UCSD-AML1 (cell line): ENCODE measurements at regions not wholly inside any gene's neighbourhood (a gene's known extent, or its start where the extent isn't known, plus 50 kb on each side); places are given as distances from the start of the nearest gene placed in this dataset.
"Not testable (repeated sequence)": the region's sequence is repeated elsewhere in the genome, so short reads cannot be mapped to it uniquely, and the experiment has no call there.

ENCODE experiments used
- DNase-seq: peaks from one replicate; lab custom pipeline; 2025; ENCODE audit not compliant: unreplicated experiment; lab: John Stamatoyannopoulos, UW

- not testable (repeated sequence) for DNase-seq
These were observed 91.1 kb upstream of the KRAS start for GRCh38 chr12:25341877-25342276.

DNA sequence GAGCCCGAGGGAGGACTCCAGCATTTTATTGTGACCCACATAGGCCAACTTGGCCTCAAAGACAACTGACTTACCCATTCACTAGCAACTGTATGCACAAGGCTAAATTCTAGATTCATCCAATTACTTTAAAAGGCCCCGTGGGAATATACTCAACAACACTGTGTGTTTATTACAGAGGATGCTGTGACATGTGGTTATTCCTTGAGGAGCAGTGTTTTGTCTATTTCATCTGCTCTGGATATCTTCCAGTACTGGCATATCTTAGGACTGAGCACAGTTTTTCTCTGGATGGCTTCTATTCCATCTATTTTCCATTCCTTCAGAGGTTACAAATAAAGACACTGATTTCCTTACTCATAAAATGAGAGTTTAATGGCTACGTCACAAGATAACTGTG is 87.2 kb upstream of the KRAS start:
- DNase-seq: no peak

DNA sequence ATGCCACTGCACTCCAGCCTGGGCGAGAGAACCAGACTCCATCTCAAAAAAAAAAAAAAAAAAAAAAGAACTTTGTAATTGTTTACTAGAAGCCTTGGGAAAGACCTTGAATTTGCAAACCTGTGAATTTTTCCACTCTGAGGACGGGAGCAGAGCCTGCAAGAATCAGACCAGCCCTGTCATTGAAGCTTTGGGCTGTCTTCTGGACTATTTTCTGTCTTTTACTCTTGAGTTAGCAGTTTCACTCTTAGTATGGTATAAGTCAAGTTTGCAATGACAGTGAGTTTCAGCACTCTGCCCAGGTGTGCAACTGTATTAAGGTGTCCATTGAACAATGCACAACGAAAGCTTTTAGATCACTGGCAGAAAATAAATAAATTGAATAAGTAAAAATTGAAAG is 81.4 kb upstream of the KRAS start:
- no peak for DNase-seq

- no peak for DNase-seq
These were observed 77.5 kb upstream of the KRAS start for GRCh38 chr12:25328072-25328712.

DNA sequence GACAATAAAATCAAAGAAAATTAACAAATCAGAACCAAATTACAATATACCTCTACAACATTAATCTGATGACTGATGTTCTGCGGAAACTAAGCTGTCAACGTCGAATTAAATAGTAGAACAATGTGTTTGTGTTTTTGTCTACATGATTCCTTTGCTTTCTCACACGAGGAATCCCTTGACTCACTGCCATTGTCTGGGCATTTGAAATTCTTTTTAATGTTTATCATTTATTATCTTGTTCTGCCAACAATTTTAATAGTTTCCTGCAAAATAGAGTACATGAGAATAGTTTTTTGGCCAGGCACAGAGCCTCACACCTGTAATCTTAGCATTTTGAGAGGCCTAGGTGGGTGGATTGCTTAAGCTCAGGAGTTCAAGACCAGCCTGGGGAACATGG is 76.6 kb upstream of the KRAS start:
- no peak for DNase-seq

- no peak for DNase-seq
These were observed 75.6 kb upstream of the KRAS start for GRCh38 chr12:25326326-25326725.

DNA sequence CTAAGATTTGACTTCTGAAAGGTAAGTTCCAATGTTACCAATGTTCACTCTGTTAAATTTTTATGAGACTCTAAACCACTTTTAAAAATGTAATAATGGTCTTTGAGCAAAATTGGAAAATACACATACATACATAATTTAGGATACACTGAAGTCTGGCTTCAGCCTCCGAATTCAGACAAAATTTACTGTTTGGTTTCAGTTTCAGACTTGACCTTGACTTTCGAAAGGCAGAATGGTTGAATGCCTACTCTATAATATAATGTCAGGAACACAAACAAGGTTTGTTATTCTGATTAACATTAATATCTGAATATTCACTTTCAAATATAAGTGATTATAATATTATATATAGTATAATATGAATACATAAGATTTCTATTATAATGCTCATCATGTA is 74.1 kb upstream of the KRAS start:
- no peak for DNase-seq

- no peak for DNase-seq
These were observed 72.9 kb upstream of the KRAS start for GRCh38 chr12:25323581-25323982.

GRCh38 chr12:25322918-25323531 is 72.3 kb upstream of the KRAS start:
- DNase-seq: no peak

DNA sequence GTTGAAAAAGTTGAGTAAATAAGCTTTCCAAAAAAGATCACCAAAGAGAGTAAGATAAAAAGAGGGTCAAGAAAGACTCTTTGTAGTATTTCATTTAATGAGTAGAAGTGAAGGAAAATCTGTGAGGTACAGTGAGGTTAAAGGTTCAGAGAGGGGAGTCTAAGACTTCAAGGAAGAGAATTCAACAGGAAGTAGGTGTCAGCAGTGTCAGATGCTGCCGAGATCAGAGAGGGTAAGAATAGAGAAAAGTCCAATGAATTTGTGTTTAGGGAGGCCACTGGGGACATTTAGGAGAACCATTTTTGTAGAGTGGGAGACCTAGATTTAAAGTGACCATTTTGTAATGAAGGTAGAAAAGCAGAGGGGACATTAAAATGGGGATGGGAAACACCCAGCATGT is 71.6 kb upstream of the KRAS start:
- DNase-seq: no peak

GRCh38 chr12:25321772-25322171 is 71.0 kb upstream of the KRAS start:
- DNase-seq: no peak

DNA sequence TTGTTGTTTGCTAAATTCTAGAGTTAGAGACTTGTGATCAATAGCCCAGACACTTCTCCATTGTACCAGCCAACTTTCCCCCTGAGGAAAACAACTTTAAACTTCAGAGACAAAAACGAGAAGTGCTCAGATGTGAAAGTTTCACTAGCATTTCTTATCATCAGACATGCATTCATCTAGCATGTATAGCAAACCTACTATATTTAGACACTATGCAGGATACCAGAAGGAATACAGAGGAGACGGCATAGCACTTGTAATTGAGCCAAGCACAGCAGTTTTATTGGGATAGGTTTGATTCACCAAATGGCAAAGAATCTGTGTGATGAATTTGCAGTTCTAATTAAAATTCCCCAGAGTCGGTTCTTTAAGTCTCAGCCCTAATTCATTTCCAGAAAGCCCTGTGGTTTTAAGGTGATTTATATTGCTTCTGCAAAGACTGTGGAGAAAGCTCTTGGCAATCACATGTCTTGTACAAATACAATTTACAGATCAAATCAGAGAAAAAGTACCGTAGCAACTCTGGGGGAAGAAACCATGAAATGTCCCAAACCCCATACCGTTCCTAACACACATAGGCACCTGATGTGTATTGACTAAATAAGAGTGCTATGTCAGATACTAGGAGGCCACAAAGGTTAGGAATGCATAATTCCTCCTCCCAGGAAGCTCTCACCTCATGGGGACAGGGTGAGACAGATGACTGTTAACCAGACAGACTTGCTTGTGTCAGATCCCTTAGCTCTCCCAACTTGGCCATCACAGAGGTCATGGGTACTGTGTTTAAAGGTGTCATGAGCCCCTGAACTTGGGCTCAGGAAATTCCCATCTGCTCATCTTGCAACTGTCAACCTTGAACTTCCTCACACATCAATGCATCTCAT is 69.6 kb upstream of the KRAS start:
- no peak for DNase-seq

GRCh38 chr12:25319233-25319984 is 68.7 kb upstream of the KRAS start:
- no peak for DNase-seq

DNA sequence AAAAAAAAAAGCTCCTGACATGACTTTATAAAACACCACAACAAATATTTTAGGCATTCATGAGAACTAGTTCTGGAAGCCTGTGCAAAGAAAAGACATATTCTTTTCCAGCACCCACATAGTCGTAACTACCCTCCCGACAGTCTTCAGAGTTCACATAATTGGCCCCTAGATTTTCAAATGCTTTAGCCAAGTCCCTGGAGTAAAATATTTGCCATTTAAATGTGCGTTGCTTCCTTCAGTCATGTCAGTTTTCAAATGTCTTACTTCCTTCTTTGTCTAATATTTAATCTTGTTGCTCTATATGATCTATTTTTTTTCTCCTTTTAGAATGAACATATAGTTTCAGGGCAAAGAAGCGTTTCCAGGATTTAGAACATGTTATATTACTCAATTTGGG is 66.8 kb upstream of the KRAS start:
- no peak for DNase-seq

- DNase-seq: no peak
These were observed 64.7 kb upstream of the KRAS start for GRCh38 chr12:25315388-25315787.

DNA sequence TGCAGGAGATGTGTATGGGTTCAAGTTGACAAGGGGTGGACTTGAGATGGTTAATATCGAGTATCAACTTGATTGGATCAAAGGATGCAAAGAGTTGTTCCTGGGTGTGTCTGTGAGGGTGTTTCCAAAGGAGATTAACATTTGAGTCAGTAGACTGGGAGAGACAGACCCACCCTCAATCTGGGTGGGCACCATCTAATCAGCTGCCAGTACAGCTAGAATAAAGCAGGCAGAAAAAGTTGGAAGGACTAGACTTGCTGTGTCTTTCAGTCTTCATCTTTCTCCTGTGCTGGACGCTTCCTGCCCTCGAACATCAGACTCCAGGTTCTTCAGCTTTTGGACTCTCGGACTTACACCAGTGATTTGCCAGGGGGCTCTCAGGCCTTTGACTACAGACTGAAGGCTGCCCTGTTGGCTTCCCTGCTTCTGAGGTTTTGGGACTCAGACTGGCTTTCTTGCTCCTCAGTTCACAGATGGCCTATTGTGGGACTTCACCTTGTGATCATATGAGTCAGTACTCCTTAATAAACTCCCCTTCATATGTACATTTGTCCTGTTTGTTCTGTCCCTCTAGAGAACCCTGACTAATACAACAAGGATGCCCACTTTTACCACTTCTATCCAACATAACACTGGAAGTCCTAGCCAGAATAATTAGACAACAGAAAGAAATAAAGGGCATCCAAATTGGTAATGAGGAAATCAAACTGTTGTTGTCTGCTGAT is 62.7 kb upstream of the KRAS start:
- DNase-seq: not testable (repeated sequence)

DNA sequence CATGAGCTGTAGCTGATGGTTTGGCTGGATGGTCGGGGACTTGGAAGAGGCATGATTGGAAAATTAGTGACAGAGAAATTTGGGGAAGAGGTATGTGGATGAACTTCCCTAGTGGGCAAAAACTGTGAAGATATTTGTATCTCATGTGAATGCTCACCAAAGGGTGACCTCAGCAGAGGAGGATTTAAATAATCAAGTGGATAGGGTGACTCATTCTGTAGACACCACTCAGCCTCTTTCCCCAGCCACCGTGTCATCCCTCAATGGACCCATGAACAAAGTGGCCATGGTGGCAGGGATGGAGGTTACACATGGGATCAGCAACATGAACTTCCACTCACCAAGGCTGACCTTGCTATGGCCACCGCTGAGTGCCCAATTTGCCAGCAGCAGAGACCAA is 60.8 kb upstream of the KRAS start:
- no peak for DNase-seq

DNA sequence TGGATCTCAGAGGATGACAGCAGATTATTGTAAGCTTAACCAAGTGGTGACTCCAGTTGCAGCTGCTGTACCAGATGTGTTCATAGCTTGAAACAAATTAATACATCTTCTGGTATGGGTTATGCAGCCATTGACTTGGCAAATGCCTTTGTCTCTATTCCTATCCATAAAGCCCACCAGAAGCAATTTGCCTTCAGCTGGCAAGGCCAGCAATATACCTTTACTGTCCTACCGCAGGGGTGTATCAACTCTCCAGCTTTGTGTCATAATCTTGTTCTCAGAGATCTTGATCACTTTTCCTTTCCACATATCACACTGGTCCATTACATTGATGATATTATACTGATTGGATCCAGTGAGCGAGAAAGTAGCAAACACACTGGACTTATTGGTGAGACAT is 59.3 kb upstream of the KRAS start:
- DNase-seq: not testable (repeated sequence)

- DNase-seq: no peak
These were observed 58.0 kb upstream of the KRAS start for GRCh38 chr12:25308756-25309155.

DNA sequence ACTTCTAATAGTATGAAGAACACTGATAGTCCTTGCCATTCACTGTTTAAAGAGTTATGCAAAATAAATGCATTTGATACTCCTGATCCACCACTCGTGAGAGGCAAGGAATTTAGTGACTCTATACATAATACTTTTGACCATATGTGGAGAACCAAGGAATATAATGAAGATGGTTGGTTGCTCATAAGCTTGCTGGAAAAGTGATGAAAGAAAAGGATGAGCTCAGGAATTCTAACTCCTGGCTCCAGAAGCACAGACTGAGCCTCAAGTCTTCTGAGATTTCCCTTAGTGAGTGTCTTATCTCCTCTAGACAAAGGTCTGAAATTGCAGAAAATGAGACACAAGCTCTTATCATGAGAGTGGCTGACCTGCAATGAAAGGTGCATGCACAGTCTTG is 57.1 kb upstream of the KRAS start:
- no peak for DNase-seq

DNA sequence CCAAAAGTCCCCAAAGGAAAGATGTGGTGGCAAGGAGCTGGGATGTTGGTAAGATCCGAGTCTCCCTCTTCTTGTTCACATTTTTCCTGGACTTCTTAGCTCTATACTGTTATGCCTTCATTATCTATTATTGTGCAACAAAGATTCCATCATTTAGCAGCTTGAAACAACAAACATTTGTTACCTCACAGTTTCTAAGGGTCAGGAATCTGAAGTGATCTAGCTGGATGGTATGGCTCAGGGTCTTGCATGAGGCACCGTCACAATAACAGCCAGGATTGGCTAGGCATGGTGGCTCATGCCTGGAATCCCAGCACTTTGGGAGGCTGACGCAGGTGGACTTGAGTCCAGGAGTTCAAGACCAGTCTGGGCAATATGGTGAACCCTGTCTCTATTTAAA is 51.1 kb upstream of the KRAS start:
- DNase-seq: no peak
